ENCODE measurements at regions not wholly inside any gene's neighbourhood (a gene's known extent, or its start where the extent isn't known, plus 50 kb on each side); places are given as distances from the start of the nearest gene placed in this dataset.
"Not testable (repeated sequence)": the region's sequence is repeated elsewhere in the genome, so short reads cannot be mapped to it uniquely, and the experiment has no call there.

DNA sequence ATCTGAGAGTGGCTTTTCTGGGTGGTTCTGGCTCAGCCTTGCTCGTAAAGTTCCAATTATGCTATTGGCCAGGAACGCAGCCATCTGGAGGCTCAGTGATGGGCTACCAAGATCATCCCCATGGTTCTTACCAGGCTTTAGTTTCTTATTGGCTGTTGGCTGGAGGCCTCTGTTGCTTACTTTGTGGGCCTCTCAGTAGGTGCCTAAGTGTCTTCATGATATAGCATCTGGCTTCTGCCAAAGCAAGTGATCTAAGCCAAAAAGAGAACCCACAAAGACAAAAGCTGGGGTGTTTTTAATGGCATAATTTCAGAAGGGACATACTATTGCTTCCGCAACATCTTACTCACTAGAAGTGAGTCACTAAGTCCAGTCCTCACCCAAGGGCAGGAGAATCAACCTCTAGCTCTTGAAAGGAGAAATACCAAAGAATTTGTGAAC is 132.0 kb upstream of the MDFIC start:
- Mint-ChIP-seq H3K27me3 (peaks cover 16% of the 10 kb centered on the region), H3K4me3 (no peak overlapping the region), H3K27ac (no peak overlapping the region), H3K36me3 (no peaks in the 10 kb centered on the region), H3K9me3 (peaks cover 1% of the 10 kb centered on the region), H3K4me1 (peaks cover 19% of the 10 kb centered on the region)
- DNase-seq, result no peak

DNA sequence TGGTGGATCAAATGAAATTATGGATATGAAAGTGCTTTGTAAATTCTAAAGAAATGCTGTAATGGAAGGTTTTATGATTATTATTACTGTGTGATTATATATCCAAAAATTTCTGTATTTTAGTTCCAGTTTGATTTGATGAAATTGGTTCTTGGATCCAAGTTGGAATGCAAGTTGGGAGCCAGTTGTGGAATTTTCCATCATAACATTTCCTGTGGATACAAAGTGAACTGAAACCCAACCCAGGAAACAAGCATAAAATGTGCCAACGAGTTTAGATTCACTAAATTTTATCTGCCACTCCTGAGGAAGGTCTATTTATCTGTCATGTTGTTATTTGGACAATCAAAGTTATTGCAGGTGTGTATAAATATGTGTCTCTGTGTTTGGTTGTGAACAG is 131.4 kb upstream of the MDFIC start:
- Mint-ChIP-seq H3K36me3 (peaks cover 2% of the 10 kb centered on the region), H3K9me3 (peaks cover 1% of the 10 kb centered on the region), H3K27ac (no peak overlapping the region), H3K4me3 (no peak overlapping the region), H3K4me1 (peaks cover 19% of the 10 kb centered on the region), H3K27me3 (peaks cover 21% of the 10 kb centered on the region)
- no peak for DNase-seq

DNA sequence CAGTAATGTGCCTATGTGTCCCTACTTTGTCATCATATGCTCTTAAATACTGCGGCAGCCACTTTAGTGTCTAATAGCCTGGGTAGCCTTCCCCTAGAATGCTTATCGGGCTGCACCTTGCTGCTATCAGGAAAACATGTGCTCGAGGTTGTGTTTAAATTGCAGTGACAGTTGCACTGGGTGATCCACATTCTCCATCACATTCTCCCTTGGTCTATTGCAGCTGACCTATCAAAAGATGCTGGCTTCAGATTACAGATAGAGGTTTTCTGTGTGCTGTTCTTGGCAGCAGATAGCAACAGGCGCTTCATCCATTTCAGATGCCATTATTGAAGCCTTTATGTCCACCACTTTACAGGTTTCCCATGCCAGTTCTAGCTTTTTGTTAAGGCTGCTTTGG is 130.1 kb upstream of the MDFIC start:
- H3K4me3 Mint-ChIP-seq, result no peak overlapping the region
- peaks cover 2% of the 10 kb centered on the region for H3K36me3 Mint-ChIP-seq
- H3K4me1 Mint-ChIP-seq, result peaks cover 14% of the 10 kb centered on the region
- no peak for DNase-seq
- H3K9me3 Mint-ChIP-seq, result peaks cover 1% of the 10 kb centered on the region
- H3K27me3 Mint-ChIP-seq, result peaks cover 27% of the 10 kb centered on the region
- H3K27ac Mint-ChIP-seq, result no peak overlapping the region

DNA sequence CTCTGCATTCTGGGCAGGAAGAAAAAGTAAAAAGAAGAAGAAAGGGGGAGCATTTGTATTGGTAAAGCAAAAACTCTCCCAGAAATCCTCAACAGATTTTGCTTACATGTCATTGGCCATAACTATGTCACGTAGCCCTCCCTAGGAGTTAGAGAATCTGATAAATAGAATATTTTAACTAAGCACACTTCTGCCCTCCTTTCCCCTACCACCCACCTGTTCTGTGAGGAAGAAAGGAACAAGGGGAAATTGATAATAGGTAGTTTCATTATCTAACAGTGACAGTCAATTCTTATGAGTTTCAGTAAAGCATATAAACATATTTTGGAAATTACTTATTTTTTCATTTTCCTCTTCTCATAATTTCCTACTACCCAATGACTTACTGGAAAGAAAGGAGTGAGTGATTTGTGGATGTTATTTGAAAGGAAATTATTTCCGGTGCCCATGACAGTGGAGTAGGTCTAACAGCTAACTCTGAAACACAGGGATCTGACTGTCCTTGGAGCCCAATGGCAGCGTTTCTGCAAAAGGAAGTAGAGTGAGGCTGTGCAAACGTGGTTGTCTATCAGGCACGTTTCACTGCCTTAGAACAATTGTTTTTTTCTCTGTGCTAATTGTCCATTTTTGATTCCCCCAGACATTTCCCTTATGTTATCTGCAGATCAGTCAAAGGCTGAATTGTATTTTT is 128.6 kb upstream of the MDFIC start:
- Mint-ChIP-seq H3K4me1 (peaks cover 14% of the 10 kb centered on the region), H3K4me3 (no peak overlapping the region), H3K9me3 (peaks cover 1% of the 10 kb centered on the region), H3K36me3 (peaks cover 5% of the 10 kb centered on the region), H3K27me3 (peaks cover 24% of the 10 kb centered on the region), H3K27ac (peak overlapping the region; percentile 69)
- DNase-seq, result no peak

DNA sequence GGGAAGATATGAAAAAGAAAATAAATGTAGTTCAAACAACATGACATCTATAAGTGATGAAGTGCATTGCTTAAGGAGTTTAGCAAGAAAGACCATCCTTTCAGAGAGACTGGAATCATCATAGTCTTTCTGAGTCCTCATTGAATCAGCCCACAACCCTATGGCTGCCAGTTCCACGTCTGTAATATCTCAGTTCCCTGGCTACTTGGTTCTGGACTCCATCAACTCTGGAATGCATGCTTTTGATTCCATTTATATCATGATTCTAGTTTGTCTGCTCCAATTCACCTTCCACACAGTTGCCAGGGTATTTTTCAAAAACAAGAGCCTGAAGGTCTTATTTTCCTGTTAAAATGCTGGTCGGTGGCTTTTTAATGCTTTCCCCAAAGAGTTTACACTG is 126.4 kb upstream of the MDFIC start:
- Mint-ChIP-seq H3K27me3 (peaks cover 24% of the 10 kb centered on the region), H3K4me3 (no peak overlapping the region), H3K36me3 (peaks cover 5% of the 10 kb centered on the region), H3K27ac (no peak overlapping the region), H3K4me1 (peaks cover 24% of the 10 kb centered on the region), H3K9me3 (peaks cover 1% of the 10 kb centered on the region)
- DNase-seq, result no peak

DNA sequence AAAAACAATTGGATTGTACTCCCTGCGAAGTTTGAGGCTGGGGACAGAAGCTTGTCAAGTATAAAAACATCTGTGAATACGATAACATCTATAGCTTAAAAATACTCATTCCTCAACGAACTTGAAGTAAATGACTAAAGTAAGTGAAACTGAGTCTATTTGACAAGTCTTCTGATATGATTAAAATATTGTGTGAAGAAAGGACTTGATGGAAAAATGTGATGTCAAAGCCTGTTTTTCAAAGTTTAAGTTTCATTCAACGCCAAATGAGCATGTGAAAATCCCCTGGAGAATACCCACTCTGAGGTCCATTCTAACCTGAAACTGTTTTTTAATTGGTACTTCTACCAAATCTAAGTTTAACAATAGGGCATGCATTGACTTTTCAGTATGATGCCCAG is 122.3 kb upstream of the MDFIC start:
- peak; percentile 8 for DNase-seq
- Mint-ChIP-seq H3K4me1 (peaks cover 28% of the 10 kb centered on the region), H3K36me3 (peaks cover 5% of the 10 kb centered on the region), H3K27ac (peak overlapping the region; percentile 86), H3K9me3 (no peaks in the 10 kb centered on the region), H3K27me3 (peaks cover 20% of the 10 kb centered on the region), H3K4me3 (no peak overlapping the region)

DNA sequence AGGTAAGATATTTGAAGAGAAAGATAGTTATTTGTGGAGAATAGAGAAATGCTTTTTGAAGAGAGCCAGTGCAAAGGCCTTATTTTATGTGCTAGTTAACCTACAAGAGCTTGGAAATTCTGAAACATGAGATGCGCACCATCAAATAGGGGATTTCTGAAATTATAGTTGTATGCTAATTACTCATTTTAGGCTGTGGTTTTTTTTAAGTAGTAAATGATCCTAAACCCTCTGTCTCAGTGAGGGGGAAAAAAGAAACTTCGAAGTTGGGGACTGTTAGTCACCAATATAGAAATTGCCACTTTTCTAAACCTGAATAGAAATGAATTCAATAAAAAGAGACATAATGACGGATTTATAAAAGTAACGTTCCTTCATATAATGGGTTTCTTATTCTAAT is 119.3 kb upstream of the MDFIC start:
- Mint-ChIP-seq H3K4me3 (no peak overlapping the region), H3K27me3 (peaks cover 10% of the 10 kb centered on the region), H3K4me1 (peaks cover 34% of the 10 kb centered on the region), H3K36me3 (no peaks in the 10 kb centered on the region), H3K27ac (peak overlapping the region; percentile 84), H3K9me3 (no peaks in the 10 kb centered on the region)
- no peak for DNase-seq

DNA sequence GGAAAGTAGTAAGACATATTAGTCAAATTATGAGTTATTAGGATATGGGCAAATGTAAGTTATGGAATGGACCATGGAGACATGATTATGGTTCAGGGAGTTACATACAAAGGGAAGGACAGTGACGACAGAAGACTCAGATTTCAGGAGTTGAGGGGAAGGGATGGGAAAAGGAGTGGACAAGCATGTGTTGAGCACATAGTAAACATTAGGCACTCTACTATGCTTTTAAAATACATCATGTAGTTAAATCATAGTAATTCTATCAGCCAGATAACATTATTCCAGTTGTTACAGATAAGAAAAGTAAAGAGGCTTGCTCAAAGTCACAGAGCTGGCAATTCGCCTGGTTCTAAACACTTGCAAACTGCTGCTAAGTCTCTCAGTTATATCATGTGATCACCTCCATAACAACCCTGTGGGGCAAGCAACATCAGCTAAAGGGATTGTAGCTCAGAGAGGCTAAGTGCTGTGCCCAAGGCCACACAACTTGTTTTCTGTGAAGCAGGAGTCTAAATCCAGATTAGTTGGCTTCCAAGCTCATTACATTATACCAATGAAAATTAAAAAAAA is 115.2 kb upstream of the MDFIC start:
- H3K27me3 Mint-ChIP-seq, result peaks cover 13% of the 10 kb centered on the region
- H3K9me3 Mint-ChIP-seq, result no peaks in the 10 kb centered on the region
- H3K4me3 Mint-ChIP-seq, result no peak overlapping the region
- no peak overlapping the region for H3K27ac Mint-ChIP-seq
- peaks cover 12% of the 10 kb centered on the region for H3K4me1 Mint-ChIP-seq
- DNase-seq, result no peak
- no peaks in the 10 kb centered on the region for H3K36me3 Mint-ChIP-seq

DNA sequence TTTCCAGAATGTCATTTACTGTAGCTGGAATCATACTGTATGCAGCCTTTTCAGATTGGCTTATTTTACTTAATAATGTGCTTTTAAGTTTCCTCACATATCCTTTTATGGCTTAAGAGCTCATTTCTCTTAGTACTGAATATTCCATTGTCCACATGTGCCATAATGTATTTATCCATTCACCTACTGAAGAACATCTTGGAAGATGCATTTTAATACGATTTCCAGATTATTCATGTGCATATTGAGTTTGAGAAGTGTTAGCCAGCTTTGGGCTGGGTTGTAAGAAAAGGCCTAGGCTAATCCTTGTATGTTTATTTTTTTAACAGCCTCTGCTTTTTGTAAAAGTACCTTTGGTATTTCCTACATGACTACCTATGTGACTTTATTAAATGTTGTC is 109.3 kb upstream of the MDFIC start:
- H3K4me3 Mint-ChIP-seq, result no peak overlapping the region
- no peak overlapping the region for H3K27ac Mint-ChIP-seq
- H3K4me1 Mint-ChIP-seq, result peaks cover 14% of the 10 kb centered on the region
- H3K27me3 Mint-ChIP-seq, result peaks cover 3% of the 10 kb centered on the region
- no peaks in the 10 kb centered on the region for H3K9me3 Mint-ChIP-seq
- H3K36me3 Mint-ChIP-seq, result peaks cover 1% of the 10 kb centered on the region
- no peak for DNase-seq

DNA sequence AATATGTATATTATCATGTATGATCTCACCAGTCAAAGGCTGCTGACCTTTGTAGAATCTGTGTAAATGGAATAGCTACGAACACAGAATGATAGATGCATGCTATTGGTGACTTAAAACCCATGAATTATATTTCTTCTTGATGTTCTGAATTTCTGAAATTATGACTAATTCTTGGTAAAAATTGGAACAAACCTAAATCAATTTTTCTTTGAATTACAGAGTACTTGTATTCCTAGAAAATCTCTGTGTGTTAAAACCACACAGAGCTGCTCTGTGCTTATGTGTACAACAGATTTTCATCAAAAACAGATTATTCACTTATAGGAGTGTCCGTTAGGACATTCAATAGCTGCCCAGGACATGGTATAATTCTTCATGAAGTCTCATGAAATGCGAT is 108.3 kb upstream of the MDFIC start:
- no peak overlapping the region for H3K4me3 Mint-ChIP-seq
- no peaks in the 10 kb centered on the region for H3K9me3 Mint-ChIP-seq
- H3K27ac Mint-ChIP-seq, result no peak overlapping the region
- no peak for DNase-seq
- H3K4me1 Mint-ChIP-seq, result peaks cover 17% of the 10 kb centered on the region
- H3K27me3 Mint-ChIP-seq, result peaks cover 3% of the 10 kb centered on the region
- peaks cover 1% of the 10 kb centered on the region for H3K36me3 Mint-ChIP-seq

DNA sequence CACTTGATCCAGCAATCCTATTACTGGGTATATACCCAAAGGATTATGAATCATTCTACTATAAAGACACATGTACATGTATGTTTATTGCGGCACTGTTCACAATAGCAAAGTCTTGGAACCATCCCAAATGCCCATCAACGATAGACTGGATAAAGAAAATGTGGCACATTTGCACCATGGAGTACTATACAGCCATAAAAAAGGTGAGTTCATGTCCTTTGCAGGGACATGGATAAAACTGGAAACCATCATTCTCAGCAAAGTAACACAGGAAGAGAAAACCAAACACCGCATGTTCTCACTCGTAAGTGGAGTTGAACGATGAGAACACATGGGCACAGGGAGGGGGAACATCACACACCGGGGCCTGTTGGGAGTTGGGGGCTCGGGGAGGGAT is 104.9 kb upstream of the MDFIC start:
- H3K4me3 Mint-ChIP-seq, H3K27me3 Mint-ChIP-seq, H3K36me3 Mint-ChIP-seq, DNase-seq, H3K27ac Mint-ChIP-seq, H3K9me3 Mint-ChIP-seq: not testable (repeated sequence)
- H3K4me1 Mint-ChIP-seq, result peaks cover 22% of the 10 kb centered on the region

DNA sequence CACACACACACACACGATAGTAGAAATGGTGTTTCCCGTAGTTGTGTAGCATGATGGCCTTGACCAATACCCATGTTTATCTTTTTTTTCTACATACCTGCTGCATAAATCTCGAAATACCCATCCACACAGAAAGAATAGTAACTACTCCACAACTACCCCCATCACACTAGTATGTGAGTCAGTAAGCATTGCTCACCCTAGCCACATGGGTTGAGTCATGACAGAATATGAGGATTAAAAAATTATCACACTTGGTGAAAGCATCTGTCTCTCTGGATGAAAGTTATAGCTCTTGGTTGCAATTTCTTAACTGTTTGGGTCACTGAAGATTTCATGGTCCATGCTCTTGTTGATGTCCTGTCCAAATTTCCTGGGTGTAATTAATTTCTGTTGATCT is 103.4 kb upstream of the MDFIC start:
- Mint-ChIP-seq H3K4me1 (peaks cover 16% of the 10 kb centered on the region), H3K4me3 (no peak overlapping the region), H3K9me3 (no peaks in the 10 kb centered on the region), H3K27me3 (peaks cover 8% of the 10 kb centered on the region), H3K27ac (no peak overlapping the region), H3K36me3 (peaks cover 2% of the 10 kb centered on the region)
- DNase-seq, result no peak

DNA sequence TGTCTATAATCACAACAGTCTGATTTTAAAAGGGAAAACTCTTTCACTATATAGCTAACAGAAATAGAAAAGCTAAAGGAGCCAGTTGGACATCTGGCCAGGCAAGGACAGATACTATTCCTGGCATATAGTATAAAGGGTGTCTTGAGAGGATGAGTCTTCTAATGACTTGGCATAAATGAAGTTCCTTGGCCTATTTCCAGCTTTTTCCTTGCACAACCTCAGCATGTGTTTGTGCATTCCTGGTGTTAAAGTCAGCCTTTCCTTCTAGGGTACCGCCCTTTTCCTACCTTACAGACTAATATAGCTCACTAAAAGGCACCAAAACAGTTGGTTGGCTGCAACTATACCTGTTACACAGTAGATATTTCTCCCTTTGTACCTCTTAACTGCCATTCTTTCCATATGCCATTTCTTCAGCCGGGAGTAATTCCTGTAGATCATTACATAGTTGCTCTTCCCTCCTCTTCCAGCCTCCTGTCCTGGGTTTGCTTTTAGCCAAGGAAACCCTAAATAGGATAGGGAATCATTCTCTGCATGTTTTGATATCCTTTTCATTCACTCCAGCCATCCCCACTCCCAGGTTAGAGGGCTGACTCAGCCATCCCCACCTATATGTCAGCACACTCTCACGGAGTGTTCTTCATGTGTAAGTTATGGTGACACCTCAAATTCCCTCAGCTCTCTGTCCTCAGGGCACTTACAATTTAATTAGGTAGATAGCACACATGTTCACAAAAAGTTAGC is 102.1 kb upstream of the MDFIC start:
- Mint-ChIP-seq H3K4me3 (no peak overlapping the region), H3K36me3 (peaks cover 4% of the 10 kb centered on the region), H3K9me3 (no peaks in the 10 kb centered on the region), H3K4me1 (peaks cover 8% of the 10 kb centered on the region), H3K27me3 (peaks cover 8% of the 10 kb centered on the region), H3K27ac (no peak overlapping the region)
- no peak for DNase-seq

DNA sequence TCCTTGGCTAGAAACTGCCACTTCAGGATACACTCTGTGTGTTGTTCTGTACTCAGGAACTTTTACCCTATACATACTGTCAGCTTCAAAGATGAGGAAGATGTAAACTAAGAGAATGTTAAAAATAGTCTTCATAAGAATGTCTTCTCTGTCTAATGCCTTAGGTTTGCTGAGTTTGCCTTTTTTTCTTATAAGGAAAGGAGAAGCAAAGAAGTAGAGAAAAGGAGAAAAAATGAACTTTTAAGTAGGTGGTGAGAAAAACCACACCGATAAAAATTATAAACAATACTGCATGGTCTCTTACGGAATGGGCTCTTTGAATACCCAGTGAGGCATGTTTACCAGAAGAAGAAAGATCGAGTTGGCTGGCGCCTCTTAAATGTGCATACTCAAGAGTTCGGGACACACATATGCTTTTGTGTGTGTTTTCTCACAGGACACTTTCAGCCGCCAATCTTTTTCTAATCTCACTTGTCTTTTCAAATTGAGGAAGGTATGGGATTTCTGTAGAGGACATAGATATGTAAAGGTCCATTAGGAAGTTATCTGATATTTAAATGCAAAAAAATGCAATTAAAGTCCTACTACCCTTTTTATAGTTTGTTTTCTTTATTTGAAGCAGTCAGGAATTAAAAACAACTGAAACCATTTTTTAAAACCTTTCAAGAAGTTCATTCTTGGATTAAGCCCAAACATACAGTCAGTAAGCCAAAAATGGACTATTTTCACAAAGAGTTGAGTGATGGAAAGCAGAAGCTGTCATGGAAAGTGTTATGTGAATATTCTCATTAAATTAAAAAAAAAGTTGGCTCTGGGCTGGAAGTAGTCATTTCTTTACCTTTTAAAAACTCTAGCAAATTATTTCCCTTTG is 100.6 kb upstream of the MDFIC start:
- Mint-ChIP-seq H3K9me3 (peaks cover 11% of the 10 kb centered on the region), H3K4me1 (peaks cover 17% of the 10 kb centered on the region), H3K36me3 (peaks cover 13% of the 10 kb centered on the region), H3K4me3 (no peak overlapping the region), H3K27me3 (peaks cover 8% of the 10 kb centered on the region), H3K27ac (no peak overlapping the region)
- no peak for DNase-seq

DNA sequence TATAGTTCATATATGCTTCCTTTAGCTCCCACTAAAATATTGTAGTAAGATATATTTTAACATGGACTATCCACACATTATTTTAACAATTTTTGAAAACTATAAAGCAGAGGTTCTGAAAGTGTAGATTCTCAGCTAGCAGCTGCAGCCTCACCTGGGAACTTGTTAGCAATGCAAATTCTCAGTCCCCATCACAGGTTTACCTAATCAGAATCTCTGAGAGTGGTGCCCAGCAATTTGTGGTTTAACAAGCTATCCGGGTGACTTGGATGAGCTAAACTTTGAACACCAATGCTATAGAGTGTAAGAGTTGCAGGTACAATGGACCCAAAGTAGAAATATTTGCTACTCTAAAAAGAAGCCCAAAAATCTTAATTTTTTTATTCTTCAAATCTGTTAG is 99.8 kb upstream of the MDFIC start:
- H3K27me3 Mint-ChIP-seq, result peaks cover 8% of the 10 kb centered on the region
- peaks cover 14% of the 10 kb centered on the region for H3K36me3 Mint-ChIP-seq

More for the DNA sequence above, 99.8 kb upstream of the MDFIC start:
- peaks cover 16% of the 10 kb centered on the region for H3K9me3 Mint-ChIP-seq
- H3K4me3 Mint-ChIP-seq, result no peak overlapping the region
- peaks cover 17% of the 10 kb centered on the region for H3K4me1 Mint-ChIP-seq
- H3K27ac Mint-ChIP-seq, result no peak overlapping the region
- DNase-seq, result no peak

Measured in activated naive CD8-positive, alpha-beta T cell treated with anti-CD3 and anti-CD28 coated beads for 36 hours (primary cell).